CD8-positive, alpha-beta memory T cell (primary cell): ENCODE measurements at regions not wholly inside any gene's neighbourhood (a gene's known extent, or its start where the extent isn't known, plus 50 kb on each side); places are given as distances from the start of the nearest gene placed in this dataset.

Experiments used
- CTCF ChIA-PET: fragments of 350-600 bp; sonication (Branson Sonifier 250); formaldehyde crosslinking; loops from one replicate; lab custom pipeline; 2021; ENCODE audit warnings: antibody characterized with exemption; lab: Charles Lee
- POLR2A ChIA-PET: fragments of 350-600 bp; sonication (Branson Sonifier 250); formaldehyde crosslinking; loops from one replicate; lab custom pipeline; 2021; ENCODE audit warnings: antibody characterized with exemption; lab: Charles Lee
- DNase-seq, 5 donors: peaks; one replicate each; pipeline versions ENCODE4 v3.0.0 to v3.0.0-alpha.2; 2020 to 2022; ENCODE audit warnings: mixed read lengths in 1 of 5
- H3K27ac ChIP-seq: one replicate; pipeline ENCODE4 v1.7.0; 2013; ENCODE audit warnings: low read depth, mild to moderate bottlenecking, low read length, moderate library complexity
- H3K27me3 ChIP-seq: 2 replicates; pipeline ENCODE4 v1.7.0; 2013; ENCODE audit warnings: low read length, mild to moderate bottlenecking; ENCODE audit not compliant: insufficient read depth, poor library complexity, severe bottlenecking
- H3K36me3 ChIP-seq: 2 replicates; pipeline ENCODE4 v1.7.0; 2013; ENCODE audit warnings: mild to moderate bottlenecking, low read length, moderate library complexity; ENCODE audit not compliant: insufficient read depth
- H3K4me1 ChIP-seq: 2 replicates; pipeline ENCODE4 v1.7.0; 2013; ENCODE audit warnings: mild to moderate bottlenecking, low read length, moderate library complexity; ENCODE audit not compliant: insufficient read depth
- H3K4me3 ChIP-seq: 2 replicates; pipeline ENCODE4 v1.7.0; 2013; ENCODE audit warnings: mild to moderate bottlenecking, low read length
- H3K9me3 ChIP-seq: 2 replicates; pipeline ENCODE4 v1.7.0; 2013; ENCODE audit warnings: mild to moderate bottlenecking, low read length
- H3K27ac Mint-ChIP-seq, 8 donors: one replicate each; pipeline ENCODE4 v1.8.0; 2020 to 2021; ENCODE audit warnings: mixed read lengths in 8 of 8, mild to moderate bottlenecking in 6 of 8, inconsistent platforms in 3 of 8, moderate library complexity in 3 of 8
- H3K27me3 Mint-ChIP-seq, 2 donors: one replicate each; pipeline ENCODE4 v1.8.0; 2020 to 2021; ENCODE audit warnings: mixed read lengths in 2 of 2, mild to moderate bottlenecking in 1 of 2, moderate library complexity in 1 of 2
- H3K36me3 Mint-ChIP-seq, 3 donors: one replicate each; pipeline ENCODE4 v1.8.0; 2020 to 2021; ENCODE audit warnings: mixed read lengths in 3 of 3, inconsistent platforms in 1 of 3, mild to moderate bottlenecking in 1 of 3
- H3K4me1 Mint-ChIP-seq, 3 donors: one replicate each; pipeline ENCODE4 v1.8.0; 2020 to 2021; ENCODE audit warnings: mixed read lengths in 3 of 3, inconsistent platforms in 1 of 3, mild to moderate bottlenecking in 1 of 3
- H3K4me3 Mint-ChIP-seq, 7 donors: one replicate each; pipeline ENCODE4 v1.8.0; 2020 to 2021; ENCODE audit warnings: mixed read lengths in 7 of 7, mild to moderate bottlenecking in 6 of 7, moderate library complexity in 4 of 7, inconsistent platforms in 2 of 7
- H3K9me3 Mint-ChIP-seq, 5 donors: one replicate each; pipeline ENCODE4 v1.8.0; 2020 to 2022; ENCODE audit warnings: mixed read lengths in 5 of 5, mild to moderate bottlenecking in 3 of 5, moderate library complexity in 2 of 5, inconsistent platforms in 1 of 5

- no peak for DNase-seq
- Mint-ChIP-seq H3K9me3 (peaks cover 0 to 2% (median 0%) of the 10 kb centered on the region in 5 donors), H3K4me1 (no peaks in the 10 kb centered on the region), H3K27me3 (no peaks in the 10 kb centered on the region), H3K36me3 (no peaks in the 10 kb centered on the region), H3K27ac (no peak overlapping the region), H3K4me3 (no peak overlapping the region)
- H3K36me3 ChIP-seq: no peaks in the 10 kb centered on the region
- no peak overlapping the region for H3K4me3 ChIP-seq
- no peak overlapping the region for H3K27ac ChIP-seq
- H3K4me1 ChIP-seq: no peaks in the 10 kb centered on the region
- H3K9me3 ChIP-seq: no peaks in the 10 kb centered on the region
- H3K27me3 ChIP-seq: no peaks in the 10 kb centered on the region
- CTCF ChIA-PET: no interaction called here
- POLR2A ChIA-PET: no interaction called here
These were observed 197.8 kb downstream of the PCSK1 start for GRCh38 chr5:96235008-96235910.

GRCh38 chr5:96232602-96233001 lies 200.4 kb downstream of the PCSK1 start:
- Histone ChIP-seq H3K9me3 (no peaks in the 10 kb centered on the region), H3K4me1 (no peaks in the 10 kb centered on the region), H3K4me3 (no peak overlapping the region), H3K27ac (no peak overlapping the region), H3K36me3 (no peaks in the 10 kb centered on the region), H3K27me3 (no peaks in the 10 kb centered on the region)
- H3K27ac Mint-ChIP-seq: no peak overlapping the region
- H3K4me1 Mint-ChIP-seq: no peaks in the 10 kb centered on the region
- H3K27me3 Mint-ChIP-seq: peaks cover 0 to 8% of the 10 kb centered on the region in 2 donors
- H3K4me3 Mint-ChIP-seq: no peak overlapping the region
- no peaks in the 10 kb centered on the region for H3K9me3 Mint-ChIP-seq
- no peak for DNase-seq
- ChIA-PET POLR2A (no interaction called here), CTCF (no interaction called here)
- H3K36me3 Mint-ChIP-seq: no peaks in the 10 kb centered on the region

- Mint-ChIP-seq H3K4me3 (no peak overlapping the region), H3K36me3 (no peaks in the 10 kb centered on the region), H3K4me1 (no peaks in the 10 kb centered on the region), H3K27ac (no peak overlapping the region), H3K27me3 (peaks cover 0 to 8% of the 10 kb centered on the region in 2 donors), H3K9me3 (no peaks in the 10 kb centered on the region)
- H3K4me3 ChIP-seq: no peak overlapping the region
- H3K36me3 ChIP-seq: no peaks in the 10 kb centered on the region
- CTCF ChIA-PET: no interaction called here
- H3K9me3 ChIP-seq: no peaks in the 10 kb centered on the region
- POLR2A ChIA-PET: no interaction called here
- no peak overlapping the region for H3K27ac ChIP-seq
- H3K27me3 ChIP-seq: no peaks in the 10 kb centered on the region
- DNase-seq: no peak
- H3K4me1 ChIP-seq: no peaks in the 10 kb centered on the region
These were observed 203.9 kb downstream of the PCSK1 start for GRCh38 chr5:96229188-96229587.

GRCh38 chr5:96228408-96228807 lies 204.6 kb downstream of the PCSK1 start:
- H3K9me3 ChIP-seq: no peaks in the 10 kb centered on the region
- no peak for DNase-seq
- no peaks in the 10 kb centered on the region for H3K36me3 Mint-ChIP-seq
- H3K27me3 ChIP-seq: no peaks in the 10 kb centered on the region
- H3K4me3 Mint-ChIP-seq: no peak overlapping the region
- H3K36me3 ChIP-seq: no peaks in the 10 kb centered on the region
- H3K4me1 ChIP-seq: no peaks in the 10 kb centered on the region
- H3K4me3 ChIP-seq: no peak overlapping the region
- H3K27me3 Mint-ChIP-seq: peaks cover 0 to 8% of the 10 kb centered on the region in 2 donors
- ChIA-PET CTCF (no interaction called here), POLR2A (no interaction called here)
- H3K4me1 Mint-ChIP-seq: no peaks in the 10 kb centered on the region
- no peak overlapping the region for H3K27ac ChIP-seq
- H3K9me3 Mint-ChIP-seq: no peaks in the 10 kb centered on the region
- H3K27ac Mint-ChIP-seq: no peak overlapping the region

GRCh38 chr5:96227957-96228356 lies 205.1 kb downstream of the PCSK1 start:
- Histone ChIP-seq H3K9me3 (no peaks in the 10 kb centered on the region), H3K36me3 (no peaks in the 10 kb centered on the region), H3K27me3 (no peaks in the 10 kb centered on the region), H3K4me3 (no peak overlapping the region), H3K4me1 (no peaks in the 10 kb centered on the region), H3K27ac (no peak overlapping the region)
- ChIA-PET CTCF (no interaction called here), POLR2A (no interaction called here)
- no peak for DNase-seq
- Mint-ChIP-seq H3K4me1 (no peaks in the 10 kb centered on the region), H3K9me3 (no peaks in the 10 kb centered on the region), H3K4me3 (no peak overlapping the region), H3K27ac (no peak overlapping the region), H3K27me3 (peaks cover 0 to 8% of the 10 kb centered on the region in 2 donors), H3K36me3 (no peaks in the 10 kb centered on the region)

- no peaks in the 10 kb centered on the region for H3K4me1 ChIP-seq
- H3K9me3 ChIP-seq: no peaks in the 10 kb centered on the region
- no peak for DNase-seq
- Mint-ChIP-seq H3K4me1 (no peaks in the 10 kb centered on the region), H3K36me3 (no peaks in the 10 kb centered on the region), H3K27ac (no peak overlapping the region), H3K4me3 (no peak overlapping the region), H3K27me3 (peaks cover 0 to 8% of the 10 kb centered on the region in 2 donors), H3K9me3 (peaks cover 0 to under 1% (median 0%) of the 10 kb centered on the region in 5 donors)
- POLR2A ChIA-PET: no interaction called here
- no peak overlapping the region for H3K4me3 ChIP-seq
- CTCF ChIA-PET: no interaction called here
- H3K27ac ChIP-seq: no peak overlapping the region
- H3K36me3 ChIP-seq: no peaks in the 10 kb centered on the region
- H3K27me3 ChIP-seq: no peaks in the 10 kb centered on the region
These were observed 206.0 kb downstream of the PCSK1 start for GRCh38 chr5:96226941-96227552.

GRCh38 chr5:96222129-96222528 lies 210.9 kb downstream of the PCSK1 start:
- Histone ChIP-seq H3K27me3 (no peaks in the 10 kb centered on the region), H3K27ac (no peak overlapping the region), H3K4me1 (no peaks in the 10 kb centered on the region), H3K9me3 (no peaks in the 10 kb centered on the region), H3K4me3 (no peak overlapping the region), H3K36me3 (no peaks in the 10 kb centered on the region)
- H3K9me3 Mint-ChIP-seq: peaks cover 0 to 5% (median 0%) of the 10 kb centered on the region in 5 donors
- no peak overlapping the region for H3K27ac Mint-ChIP-seq
- ChIA-PET CTCF (no interaction called here), POLR2A (no interaction called here)
- no peak overlapping the region for H3K4me3 Mint-ChIP-seq
- H3K36me3 Mint-ChIP-seq: no peaks in the 10 kb centered on the region
- H3K27me3 Mint-ChIP-seq: peaks cover 0 to 1% of the 10 kb centered on the region in 2 donors
- no peaks in the 10 kb centered on the region for H3K4me1 Mint-ChIP-seq
- no peak for DNase-seq

- ChIA-PET CTCF (no interaction called here), POLR2A (no interaction called here)
- no peak overlapping the region for H3K27ac ChIP-seq
- Mint-ChIP-seq H3K27ac (no peak overlapping the region), H3K36me3 (no peaks in the 10 kb centered on the region), H3K9me3 (peaks cover 0 to 5% (median 0%) of the 10 kb centered on the region in 5 donors), H3K27me3 (peaks cover 0 to 1% of the 10 kb centered on the region in 2 donors), H3K4me3 (no peak overlapping the region), H3K4me1 (no peaks in the 10 kb centered on the region)
- no peaks in the 10 kb centered on the region for H3K27me3 ChIP-seq
- no peak overlapping the region for H3K4me3 ChIP-seq
- H3K36me3 ChIP-seq: no peaks in the 10 kb centered on the region
- H3K9me3 ChIP-seq: no peaks in the 10 kb centered on the region
- no peaks in the 10 kb centered on the region for H3K4me1 ChIP-seq
- DNase-seq: no peak
These were observed 212.2 kb downstream of the PCSK1 start for GRCh38 chr5:96220610-96221390.
